HFFc6 (cell line): ENCODE measurements at regions not wholly inside any gene's neighbourhood (a gene's known extent, or its start where the extent isn't known, plus 50 kb on each side); places are given as distances from the start of the nearest gene placed in this dataset.

Source experiments
- DNase-seq: peaks from one replicate; pipeline ENCODE4 v3.0.0-alpha.2; 2018
- H3K27ac Mint-ChIP-seq: 2 replicates; pipeline ENCODE4 v1.8.0; 2020; ENCODE audit warnings: mild to moderate bottlenecking, mixed read lengths
- H3K27me3 Mint-ChIP-seq: 2 replicates; pipeline ENCODE4 v1.8.0; 2021; ENCODE audit warnings: mild to moderate bottlenecking, moderate library complexity, mixed read lengths; ENCODE audit not compliant: insufficient read depth
- H3K36me3 Mint-ChIP-seq: 2 replicates; pipeline ENCODE4 v1.8.0; 2021; ENCODE audit warnings: low read depth, mixed read lengths
- H3K4me1 Mint-ChIP-seq: 2 replicates; pipeline ENCODE4 v1.8.0; 2020; ENCODE audit warnings: low read depth, mixed read lengths
- H3K4me3 Mint-ChIP-seq: 2 replicates; pipeline ENCODE4 v1.8.0; 2020; ENCODE audit warnings: mild to moderate bottlenecking, moderate library complexity, mixed read lengths
- H3K9me3 Mint-ChIP-seq: 2 replicates; pipeline ENCODE4 v1.8.0; 2020; ENCODE audit warnings: mild to moderate bottlenecking, mixed read lengths
- TF ChIP-seq, protein P1 (sequence below): fragments of 200-600 bp; sonication (generic); IDR thresholded peaks from 2 replicates; pipeline ENCODE4 v1.5.0; 2021; ENCODE audit warnings: antibody characterized with exemption, mild to moderate bottlenecking

DNA sequence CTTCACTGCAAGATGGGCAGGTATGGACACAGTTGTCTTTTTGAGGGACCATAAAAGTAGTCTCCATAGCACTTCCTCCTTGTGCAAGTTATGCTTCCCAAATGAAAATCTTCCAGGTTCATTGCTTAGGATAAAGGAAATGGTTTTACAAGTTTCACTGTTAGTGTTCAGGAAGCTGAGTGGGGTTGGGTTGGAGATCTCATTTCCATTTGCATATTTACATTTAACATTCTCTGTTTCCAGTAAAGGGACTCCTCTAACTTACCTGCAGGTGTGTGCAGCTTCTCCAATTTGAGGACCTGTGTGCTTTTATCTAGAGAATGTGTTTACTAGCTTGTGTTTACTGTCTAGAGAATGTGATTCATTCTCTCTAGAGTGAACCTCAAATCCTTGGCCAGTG, 141.3 kb upstream of the POU2AF2 start:
- Mint-ChIP-seq H3K27me3 (peaks cover 9% of the 10 kb centered on the region; the same call in 1 of the 2 replicates), H3K4me3 (no peak overlapping the region)

DNA sequence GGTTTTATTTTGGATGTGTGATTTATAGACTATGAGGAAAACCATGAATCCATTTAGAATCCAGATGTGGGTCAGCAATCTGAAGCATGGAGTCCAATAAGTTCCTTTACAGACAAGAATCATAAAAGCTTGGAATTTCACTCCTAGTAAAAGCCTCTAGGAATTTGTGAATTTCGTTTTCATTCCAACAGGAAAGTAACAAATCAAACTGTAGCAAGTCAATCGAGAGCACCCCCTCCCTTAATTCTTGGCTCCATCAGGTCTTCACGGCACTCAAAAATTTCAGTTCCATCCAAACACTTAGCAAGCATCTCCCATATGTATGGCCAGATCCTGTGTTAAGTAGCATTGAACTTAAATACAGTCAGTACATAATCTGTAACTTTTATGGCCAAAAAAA, 143.6 kb upstream of the POU2AF2 start:
- no peak for DNase-seq
- Mint-ChIP-seq H3K9me3 (no peaks in the 10 kb centered on the region), H3K4me1 (no peaks in the 10 kb centered on the region), H3K27ac (no peak overlapping the region), H3K4me3 (no peak overlapping the region), H3K36me3 (no peaks in the 10 kb centered on the region), H3K27me3 (peaks cover 5% of the 10 kb centered on the region; the same call in 1 of the 2 replicates)
- TF ChIP-seq, protein P1, sequence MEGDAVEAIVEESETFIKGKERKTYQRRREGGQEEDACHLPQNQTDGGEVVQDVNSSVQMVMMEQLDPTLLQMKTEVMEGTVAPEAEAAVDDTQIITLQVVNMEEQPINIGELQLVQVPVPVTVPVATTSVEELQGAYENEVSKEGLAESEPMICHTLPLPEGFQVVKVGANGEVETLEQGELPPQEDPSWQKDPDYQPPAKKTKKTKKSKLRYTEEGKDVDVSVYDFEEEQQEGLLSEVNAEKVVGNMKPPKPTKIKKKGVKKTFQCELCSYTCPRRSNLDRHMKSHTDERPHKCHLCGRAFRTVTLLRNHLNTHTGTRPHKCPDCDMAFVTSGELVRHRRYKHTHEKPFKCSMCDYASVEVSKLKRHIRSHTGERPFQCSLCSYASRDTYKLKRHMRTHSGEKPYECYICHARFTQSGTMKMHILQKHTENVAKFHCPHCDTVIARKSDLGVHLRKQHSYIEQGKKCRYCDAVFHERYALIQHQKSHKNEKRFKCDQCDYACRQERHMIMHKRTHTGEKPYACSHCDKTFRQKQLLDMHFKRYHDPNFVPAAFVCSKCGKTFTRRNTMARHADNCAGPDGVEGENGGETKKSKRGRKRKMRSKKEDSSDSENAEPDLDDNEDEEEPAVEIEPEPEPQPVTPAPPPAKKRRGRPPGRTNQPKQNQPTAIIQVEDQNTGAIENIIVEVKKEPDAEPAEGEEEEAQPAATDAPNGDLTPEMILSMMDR = no peak

More for the DNA sequence above, 141.3 kb upstream of the POU2AF2 start:
- Mint-ChIP-seq H3K27ac (no peak overlapping the region), H3K4me1 (no peaks in the 10 kb centered on the region), H3K36me3 (no peaks in the 10 kb centered on the region), H3K9me3 (no peaks in the 10 kb centered on the region)
- TF ChIP-seq, protein P1 = no peak
- no peak for DNase-seq

DNA sequence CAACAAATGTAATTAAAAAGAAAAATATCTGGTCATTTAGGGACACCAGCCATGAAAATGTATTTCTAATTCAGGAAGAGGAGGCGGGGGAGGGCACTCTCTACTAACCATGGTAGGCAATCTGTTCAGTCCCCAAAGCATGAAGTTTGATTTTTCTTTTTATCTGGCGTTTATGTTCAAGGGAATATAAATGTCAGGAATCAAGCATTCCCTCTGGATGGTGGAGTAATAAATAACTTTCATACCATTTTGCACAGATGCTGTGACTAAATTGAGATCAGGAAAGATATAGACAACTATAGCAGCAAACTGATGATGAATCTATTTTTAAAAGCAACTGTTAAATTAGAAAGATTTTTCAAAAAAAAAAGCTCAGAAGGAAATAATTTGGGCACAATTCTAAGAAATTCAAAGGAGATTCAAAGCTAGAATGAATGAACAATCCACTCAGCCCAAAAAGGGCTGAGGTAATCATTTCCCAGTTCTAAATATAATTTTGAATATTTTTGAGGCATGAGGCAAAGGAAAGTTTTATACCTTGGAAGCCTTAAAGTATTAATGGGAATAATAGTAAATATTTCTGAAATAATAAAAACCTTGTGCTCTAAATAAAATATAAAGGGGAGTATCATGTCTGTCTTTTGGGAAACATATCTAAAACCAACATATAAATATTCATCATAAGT, 146.4 kb upstream of the POU2AF2 start:
- no peak overlapping the region for H3K4me3 Mint-ChIP-seq

DNA sequence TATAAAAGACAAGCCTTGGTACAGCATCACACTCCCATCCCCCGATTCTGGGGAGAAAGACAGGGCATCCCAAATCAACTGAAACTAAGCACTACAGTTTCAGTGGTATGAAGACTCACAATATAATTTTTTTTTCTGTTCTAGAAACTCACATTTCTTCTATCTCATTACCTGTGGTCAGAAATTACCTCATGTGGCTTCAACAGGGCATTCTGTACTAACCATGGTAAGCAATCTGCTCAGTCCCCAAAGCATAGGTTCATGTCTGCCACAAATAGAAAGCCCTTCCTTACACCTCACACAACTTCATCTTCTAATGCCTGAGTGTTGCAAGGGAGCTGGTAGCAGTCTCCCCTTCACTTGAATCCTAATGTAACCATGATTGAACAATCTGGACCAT, 147.4 kb upstream of the POU2AF2 start:
- H3K27me3 Mint-ChIP-seq = peaks cover 4% of the 10 kb centered on the region; the same call in 1 of the 2 replicates
- H3K4me1 Mint-ChIP-seq = no peaks in the 10 kb centered on the region
- H3K4me3 Mint-ChIP-seq = no peak overlapping the region
- no peak for DNase-seq
- H3K27ac Mint-ChIP-seq = no peak overlapping the region
- TF ChIP-seq, protein P1 = no peak
- H3K9me3 Mint-ChIP-seq = no peaks in the 10 kb centered on the region
- no peaks in the 10 kb centered on the region for H3K36me3 Mint-ChIP-seq

More for the DNA sequence above, 146.4 kb upstream of the POU2AF2 start:
- no peaks in the 10 kb centered on the region for H3K36me3 Mint-ChIP-seq
- no peaks in the 10 kb centered on the region for H3K9me3 Mint-ChIP-seq
- TF ChIP-seq, protein P1 = no peak
- H3K27me3 Mint-ChIP-seq = peaks cover 5% of the 10 kb centered on the region; the same call in 1 of the 2 replicates
- H3K4me1 Mint-ChIP-seq = no peaks in the 10 kb centered on the region
- no peak for DNase-seq
- H3K27ac Mint-ChIP-seq = no peak overlapping the region

DNA sequence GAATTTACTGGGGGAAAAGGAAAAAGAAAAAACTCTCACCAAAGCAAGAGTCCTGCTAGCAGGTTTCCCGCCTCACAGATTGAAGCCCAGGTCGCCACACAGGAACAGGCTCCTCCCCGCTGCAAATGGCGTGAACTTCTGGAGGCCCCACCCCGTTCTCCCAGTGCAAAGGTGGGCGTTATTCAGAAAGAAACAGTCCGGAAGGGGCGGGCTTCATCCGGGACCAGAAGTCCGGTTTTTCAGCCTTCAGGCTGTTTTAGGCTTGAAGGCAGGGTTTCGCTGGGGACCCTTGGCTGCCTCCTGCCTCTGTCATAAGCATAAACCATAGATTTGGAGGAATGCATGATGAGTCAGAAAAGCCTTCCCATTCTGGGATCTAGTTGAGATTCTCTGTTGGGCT, 148.3 kb upstream of the POU2AF2 start:
- H3K27me3 Mint-ChIP-seq = no peaks in the 10 kb centered on the region
- no peaks in the 10 kb centered on the region for H3K4me1 Mint-ChIP-seq
- no peaks in the 10 kb centered on the region for H3K36me3 Mint-ChIP-seq
- no peak overlapping the region for H3K27ac Mint-ChIP-seq
- no peaks in the 10 kb centered on the region for H3K9me3 Mint-ChIP-seq
- DNase-seq = no peak
- no peak overlapping the region for H3K4me3 Mint-ChIP-seq
- TF ChIP-seq, protein P1 = no peak
